ENCODE measurements at regions not wholly inside any gene's neighbourhood (a gene's known extent, or its start where the extent isn't known, plus 50 kb on each side); places are given as distances from the start of the nearest gene placed in this dataset.
"Not testable (repeated sequence)": the region's sequence is repeated elsewhere in the genome, so short reads cannot be mapped to it uniquely, and the experiment has no call there.

- no peak for DNase-seq
These were observed 199.4 kb downstream of the CHIC2 start for GRCh38 chr4:53865054-53865453.

DNA sequence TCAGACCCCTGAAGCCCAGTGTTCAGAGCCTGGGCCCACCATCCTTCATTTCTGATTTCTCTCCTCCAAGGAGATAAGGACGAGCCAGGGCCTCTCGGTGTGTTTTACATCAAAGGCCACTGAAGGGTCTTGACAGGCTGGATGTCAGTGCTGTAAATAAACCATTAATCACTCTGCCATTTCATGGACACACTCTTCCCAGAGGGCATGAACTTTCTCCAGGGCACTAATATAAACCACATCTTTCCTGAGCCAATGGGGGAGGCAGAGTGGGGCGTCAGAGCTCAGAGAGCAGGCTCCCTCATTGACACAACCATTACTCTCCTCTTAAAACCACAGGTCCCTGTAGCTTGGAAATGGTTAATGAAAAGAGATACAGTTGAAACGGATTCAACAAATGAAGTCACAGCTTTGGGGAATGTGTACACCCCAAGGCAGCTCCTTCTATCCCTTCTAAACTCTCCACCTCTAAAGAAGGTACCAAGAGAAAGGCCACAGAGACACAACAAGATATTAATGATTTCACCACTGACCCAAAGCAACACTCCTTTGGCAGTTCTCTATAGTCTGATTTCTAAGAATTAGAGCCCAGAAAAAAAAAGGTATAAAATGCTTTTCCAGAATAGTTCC, 200.6 kb downstream of the CHIC2 start:
- DNase-seq: no peak

DNA sequence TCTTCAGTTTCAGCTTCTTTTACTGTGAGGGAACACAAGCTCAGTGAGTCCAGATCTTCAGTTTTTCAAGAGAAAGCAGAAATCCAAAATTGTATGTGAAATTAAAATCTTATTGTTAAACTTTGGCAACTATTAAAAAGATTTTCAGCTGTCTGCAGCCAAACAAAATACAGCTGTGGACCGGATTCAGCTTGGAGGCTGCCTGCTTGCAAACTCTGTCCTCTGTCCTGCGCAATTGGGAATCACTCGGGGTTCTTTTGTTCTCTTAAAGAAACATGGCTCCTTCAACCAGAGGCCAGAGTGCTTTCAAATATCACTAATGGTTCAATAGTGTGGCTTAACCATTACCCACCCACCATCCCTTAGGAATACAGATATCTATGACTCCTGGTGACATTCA, 201.2 kb downstream of the CHIC2 start:
- DNase-seq: no peak

DNA sequence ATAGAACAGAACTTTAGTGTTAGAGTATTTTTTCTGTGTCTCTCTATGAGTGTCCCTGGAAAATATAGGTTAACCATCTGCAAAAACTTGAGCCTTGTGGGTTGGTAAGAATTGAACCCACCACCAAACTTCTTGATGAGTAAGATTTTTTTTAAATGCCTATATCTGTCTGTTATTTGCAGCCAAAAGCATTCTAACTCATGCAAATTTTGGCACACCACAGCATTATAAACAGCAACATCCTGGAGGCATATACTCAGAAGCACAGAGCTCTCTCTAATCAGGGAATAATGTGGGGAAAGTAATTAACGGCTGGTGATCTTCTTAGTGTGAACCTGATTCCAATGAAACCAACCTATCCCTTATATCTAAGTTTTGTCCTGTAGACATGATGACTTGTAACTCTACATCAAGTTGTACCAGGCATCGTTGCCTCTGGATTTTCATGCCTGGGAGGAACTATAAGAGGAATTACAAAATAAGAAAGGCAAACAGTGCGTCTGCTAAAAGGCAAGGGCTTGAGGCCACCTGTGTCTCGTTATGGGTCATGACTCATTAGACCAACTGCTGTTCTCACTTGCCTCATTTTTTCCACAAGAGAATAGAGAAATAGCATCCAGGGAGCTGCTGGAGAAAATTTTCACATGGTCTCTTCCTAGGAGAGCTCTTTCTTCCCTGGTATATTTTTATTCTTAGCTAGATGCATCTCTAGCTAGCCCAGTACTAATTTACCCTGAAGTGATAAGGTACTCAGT, 202.4 kb downstream of the CHIC2 start:
- no peak for DNase-seq

DNA sequence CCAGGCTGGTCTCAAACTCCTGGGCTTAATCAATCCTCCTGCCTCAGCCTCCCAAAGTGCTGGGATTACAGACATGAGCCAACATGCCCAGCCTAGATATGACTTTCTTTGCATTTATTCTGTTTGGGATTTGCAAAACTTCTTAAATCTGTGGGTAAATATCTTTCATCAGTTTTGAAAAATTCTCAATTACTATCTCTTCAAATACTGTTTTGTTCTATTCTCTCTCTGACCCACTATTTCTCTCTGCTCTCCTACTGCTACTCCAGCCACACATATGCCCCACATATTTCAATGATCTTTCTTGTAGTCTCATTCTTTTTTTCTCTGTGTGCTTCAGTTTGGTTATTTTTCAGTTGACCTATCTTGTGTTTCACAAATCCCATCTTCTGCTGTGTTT, 205.1 kb downstream of the CHIC2 start:
- no peak for DNase-seq

- DNase-seq: no peak
These were observed 205.7 kb downstream of the CHIC2 start for GRCh38 chr4:53858744-53859143.

GRCh38 chr4:53855581-53856250, 208.7 kb downstream of the CHIC2 start:
- DNase-seq: no peak

GRCh38 chr4:53854991-53855568, 209.3 kb downstream of the CHIC2 start:
- no peak for DNase-seq

DNA sequence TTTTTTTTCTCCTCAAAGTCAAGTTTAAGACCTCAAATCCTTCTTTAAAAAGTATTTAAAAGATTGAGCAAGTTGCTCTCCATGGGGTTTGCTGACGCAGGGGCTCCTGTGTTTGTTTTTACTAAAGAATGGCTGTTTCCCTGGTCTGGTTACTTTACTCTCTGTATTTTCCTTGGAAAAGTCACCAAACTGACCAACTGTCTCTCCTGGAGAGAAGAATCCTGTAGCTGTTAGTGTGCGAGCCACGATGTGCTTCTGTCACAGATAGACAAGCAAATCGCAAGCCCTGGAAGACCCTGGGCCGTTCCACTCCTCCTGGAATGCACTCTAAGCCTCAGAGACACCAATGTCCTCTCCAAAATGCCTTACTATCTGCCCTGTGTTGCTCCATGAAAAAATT, 212.1 kb downstream of the CHIC2 start:
- DNase-seq: no peak

DNA sequence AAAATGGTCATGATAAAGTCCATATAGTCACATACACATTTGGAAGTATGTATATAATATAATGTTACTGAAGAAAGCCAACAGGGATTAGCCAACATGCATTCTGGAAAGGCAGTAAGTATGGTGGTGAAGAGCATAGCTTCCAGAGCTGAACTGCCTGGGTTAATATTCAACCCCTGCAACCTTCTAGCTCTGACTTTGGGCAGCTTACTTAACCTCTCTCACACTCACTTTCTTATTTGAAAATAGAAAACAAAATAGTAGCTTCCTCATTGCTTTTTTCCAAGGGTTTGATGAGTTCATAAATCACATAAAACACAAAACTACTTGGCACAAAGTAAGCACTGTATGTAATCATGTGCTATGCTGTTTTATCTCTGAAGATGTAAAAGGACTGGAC, 216.4 kb downstream of the CHIC2 start:
- DNase-seq: no peak

GRCh38 chr4:53844551-53844950, 219.9 kb downstream of the CHIC2 start:
- no peak for DNase-seq

GRCh38 chr4:53844133-53844532, 220.3 kb downstream of the CHIC2 start:
- no peak for DNase-seq

DNA sequence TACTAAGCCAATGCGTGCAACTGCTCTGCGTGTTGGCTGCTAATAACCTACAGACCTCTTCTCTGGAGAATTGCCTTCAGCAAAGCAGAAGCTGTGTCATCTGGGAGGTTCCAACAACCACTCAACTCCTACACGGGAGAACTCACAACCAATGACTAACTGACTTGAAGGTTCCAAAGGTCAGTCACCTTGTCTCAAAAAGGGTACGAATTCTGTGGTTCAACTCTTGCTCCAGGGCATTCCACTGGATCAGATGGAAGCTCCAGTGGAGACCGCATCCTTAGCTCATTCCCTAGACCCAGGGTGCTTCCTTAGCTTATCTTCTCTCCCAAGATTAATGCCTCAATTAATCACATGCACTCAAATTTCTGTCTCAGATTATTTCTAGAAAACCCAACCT, 222.7 kb downstream of the CHIC2 start:
- no peak for DNase-seq

DNA sequence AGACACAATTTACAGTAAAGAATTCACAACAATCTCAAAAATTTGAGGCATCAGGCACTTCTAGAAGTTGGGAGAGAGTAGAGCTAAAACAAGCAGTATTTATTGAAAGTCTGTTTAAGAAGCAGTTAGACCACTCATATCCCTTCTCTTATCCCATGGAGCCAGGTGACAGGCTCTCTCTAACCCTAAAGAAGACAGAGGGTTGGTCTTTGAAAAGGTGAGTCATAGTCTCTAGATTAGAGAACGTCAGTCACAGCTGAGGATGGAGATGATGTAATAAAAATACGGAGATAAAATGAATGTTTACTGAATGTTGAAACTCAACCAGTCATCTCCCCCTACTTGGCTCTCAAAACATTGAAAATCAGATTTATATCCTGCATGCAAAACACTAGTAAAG, 223.8 kb downstream of the CHIC2 start:
- no peak for DNase-seq

GRCh38 chr4:53833302-53834003, 231.0 kb downstream of the CHIC2 start:
- not testable (repeated sequence) for DNase-seq

DNA sequence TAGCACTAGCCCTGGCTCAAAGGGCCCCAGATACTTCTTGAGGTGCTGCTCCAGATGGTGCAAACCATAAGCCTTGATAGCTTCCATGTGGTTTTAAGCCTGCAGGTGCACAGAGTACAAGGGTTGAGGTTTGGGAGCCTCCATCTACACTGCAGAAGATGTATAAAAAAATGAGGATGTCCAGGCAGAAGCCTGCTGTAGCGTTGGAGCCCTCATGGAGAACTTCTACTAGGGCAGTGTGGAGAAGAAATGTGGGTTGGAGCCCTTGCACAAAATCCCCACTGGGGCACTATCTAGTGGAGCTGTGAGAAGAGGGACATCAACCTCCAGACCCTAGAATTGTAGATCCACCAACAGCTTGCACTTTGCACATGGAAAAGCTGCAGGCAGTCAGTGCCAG, 231.9 kb downstream of the CHIC2 start:
- DNase-seq: no peak

GRCh38 chr4:53830511-53830910, 233.9 kb downstream of the CHIC2 start:
- no peak for DNase-seq

DNA sequence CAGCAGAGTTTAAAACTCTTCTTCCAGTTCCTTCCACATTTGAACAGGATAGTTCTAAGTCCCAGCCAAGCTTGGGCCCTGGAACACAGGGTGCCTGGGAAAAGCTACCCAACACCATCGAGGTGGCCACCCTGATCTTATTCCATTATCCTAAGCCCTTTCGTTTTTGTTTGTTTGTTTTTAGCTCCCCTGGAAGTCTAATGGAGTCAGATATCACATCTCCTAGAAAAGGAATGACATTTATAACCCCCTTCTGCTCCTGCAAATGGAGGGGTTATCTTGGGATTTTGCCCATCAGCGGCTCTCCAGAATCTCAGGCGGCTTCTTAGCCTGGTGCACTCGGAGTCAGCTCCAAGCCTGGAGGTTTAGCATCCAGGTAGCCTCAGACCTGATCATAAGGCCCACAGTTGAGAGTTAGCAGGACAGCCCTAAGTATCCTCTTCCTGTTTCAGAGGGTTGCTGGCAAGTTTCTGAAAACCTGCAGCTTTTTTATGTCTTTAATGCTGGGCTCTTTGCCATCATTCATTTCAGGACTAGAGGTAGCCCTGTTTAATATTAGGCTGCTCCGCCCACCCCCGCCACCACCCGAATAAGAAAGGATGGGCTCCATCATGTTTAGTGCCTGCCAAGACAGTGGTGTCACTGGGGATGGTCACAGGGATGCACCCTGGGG, 230.0 kb upstream of the LNX1 start:
- DNase-seq: no peak

GRCh38 chr4:53818104-53818503, 226.8 kb upstream of the LNX1 start:
- no peak for DNase-seq

DNA sequence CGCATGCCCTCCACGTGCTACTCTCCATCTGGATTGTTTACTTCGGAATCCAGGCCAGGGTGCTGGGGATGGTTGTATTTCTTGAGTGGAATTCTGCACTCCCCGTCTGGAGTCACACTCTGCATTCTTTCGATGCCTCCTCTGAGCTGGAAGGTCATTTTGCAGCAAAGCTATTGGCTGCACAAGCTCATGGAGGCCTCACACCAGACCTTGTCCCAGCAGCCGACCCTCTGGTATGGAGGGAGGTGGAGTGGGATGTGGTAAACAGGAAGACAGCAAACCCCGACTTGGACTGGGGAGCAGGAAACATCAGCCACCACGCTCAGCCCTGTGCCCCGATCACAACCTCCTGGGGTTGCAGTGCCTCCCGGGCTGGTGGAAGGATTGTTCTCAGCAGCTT, 225.3 kb upstream of the LNX1 start:
- DNase-seq: no peak

- no peak for DNase-seq
These were observed 224.0 kb upstream of the LNX1 start for GRCh38 chr4:53815281-53815680.

- DNase-seq: no peak
These were observed 222.7 kb upstream of the LNX1 start for GRCh38 chr4:53813998-53814397.

DNA sequence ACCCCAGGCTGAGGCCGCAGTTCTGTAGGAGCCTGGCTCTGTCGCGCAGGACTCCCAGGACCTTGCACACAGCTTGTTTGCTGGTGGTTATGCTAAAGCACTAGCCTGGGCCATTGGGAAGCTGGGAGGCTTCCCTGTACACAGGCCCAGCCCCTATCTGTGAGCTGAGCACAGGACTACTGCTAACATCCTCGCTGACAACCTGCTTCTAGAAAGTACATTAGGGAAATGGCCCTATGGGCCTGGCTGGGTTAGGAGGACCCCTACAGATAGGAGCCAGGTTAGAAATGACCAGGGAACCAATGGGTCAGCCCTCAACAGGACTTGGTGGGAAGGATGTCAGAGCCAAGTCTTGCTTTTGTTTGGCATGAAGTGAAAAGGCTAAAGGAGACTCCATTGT, 219.4 kb upstream of the LNX1 start:
- DNase-seq: no peak
